Vagina (tissue), 2 donors: ENCODE measurements at regions not wholly inside any gene's neighbourhood (a gene's known extent, or its start where the extent isn't known, plus 50 kb on each side); places are given as distances from the start of the nearest gene placed in this dataset.
"Not testable (repeated sequence)": the region's sequence is repeated elsewhere in the genome, so short reads cannot be mapped to it uniquely, and the experiment has no call there.

Experiments
- DNase-seq, 2 donors: peaks; one replicate each; pipeline ENCODE4 v3.0.0-alpha.2; 2017; ENCODE audit errors: extremely low spot score in 2 of 2
- H3K27ac ChIP-seq: fragments of 200-600 bp; sonication (generic); one replicate; pipeline ENCODE4 v1.5.1; 2019
- H3K27me3 ChIP-seq: fragments of 200-600 bp; sonication (generic); one replicate; pipeline ENCODE4 v1.5.1; 2019
- H3K36me3 ChIP-seq, 2 donors: fragments of 200-600 bp; sonication (generic); one replicate each; pipeline ENCODE4 v1.5.1; 2017 to 2019
- H3K4me1 ChIP-seq: fragments of 200-600 bp; sonication (generic); one replicate; pipeline ENCODE4 v1.5.1; 2019
- H3K4me3 ChIP-seq, 2 donors: fragments of 200-600 bp; sonication (generic); 1 replicate in 1 of 2; 2 replicates in 1 of 2; pipeline ENCODE4 v1.5.1; 2016 to 2019
- H3K9me3 ChIP-seq: fragments of 200-600 bp; sonication (generic); one replicate; pipeline ENCODE4 v1.5.1; 2019
- CTCF ChIP-seq, 3 experiments: fragments of 450-650 bp in 2 of 3; fragments of 200-600 bp in 1 of 3; sonication (generic) in 1 of 3; IDR thresholded peaks; one replicate each; pipeline ENCODE4 v1.5.1; 2017 to 2019; ENCODE audit warnings: antibody characterized with exemption in 3 of 3, mild to moderate bottlenecking in 2 of 3, moderate library complexity in 2 of 3
- POLR2A ChIP-seq, 2 donors: fragments of 450-650 bp; IDR thresholded peaks; one replicate each; pipeline ENCODE4 v1.6.1; 2017; ENCODE audit warnings: antibody characterized with exemption in 2 of 2, mild to moderate bottlenecking in 2 of 2, moderate library complexity in 2 of 2
- POLR2AphosphoS5 ChIP-seq, 2 donors: sonication (generic); formaldehyde crosslinking; IDR thresholded peaks; one replicate each; pipeline ENCODE4 v1.9.0; 2017; ENCODE audit warnings: antibody characterized with exemption in 2 of 2, mild to moderate bottlenecking in 2 of 2, low read depth in 1 of 2; ENCODE audit not compliant: insufficient read depth in 1 of 2
- intact Hi-C: fragments of 100-400 bp; cut with DNase I; formaldehyde crosslinking; loops from one replicate; pipeline ENCODE4 v1.15.1; 2023

GRCh38 chr2:193446967-193447366, 1252.2 kb upstream of the TMEFF2 start:
- Histone ChIP-seq H3K27me3 (no peaks in the 10 kb centered on the region), H3K9me3 (no peaks in the 10 kb centered on the region), H3K36me3 (no peaks in the 10 kb centered on the region), H3K4me1 (no peaks in the 10 kb centered on the region), H3K27ac (no peak overlapping the region), H3K4me3 (no peak overlapping the region)
- intact Hi-C loops: no loop called here
- DNase-seq: no peak
- TF ChIP-seq CTCF (IDR thresholded peaks at IDR 0.05) (no peak), POLR2AphosphoS5 (IDR thresholded peaks at IDR 0.05; ENCODE audit: insufficient read depth in 1 of 2, low read depth in 1 of 2) (no peak), POLR2A (IDR thresholded peaks at IDR 0.05) (no peak)

GRCh38 chr2:193442293-193442692, 1247.6 kb upstream of the TMEFF2 start:
- Histone ChIP-seq H3K27ac (no peak overlapping the region), H3K4me3 (no peak overlapping the region), H3K36me3 (no peaks in the 10 kb centered on the region), H3K27me3 (no peaks in the 10 kb centered on the region), H3K4me1 (no peaks in the 10 kb centered on the region), H3K9me3 (no peaks in the 10 kb centered on the region)
- intact Hi-C loops: no loop called here
- TF ChIP-seq POLR2A (IDR thresholded peaks at IDR 0.05) (no peak), CTCF (IDR thresholded peaks at IDR 0.05) (no peak), POLR2AphosphoS5 (IDR thresholded peaks at IDR 0.05; ENCODE audit: insufficient read depth in 1 of 2, low read depth in 1 of 2) (no peak)
- no peak for DNase-seq

- Histone ChIP-seq H3K27ac (no peak overlapping the region), H3K9me3 (no peaks in the 10 kb centered on the region), H3K4me3 (no peak overlapping the region), H3K36me3 (no peaks in the 10 kb centered on the region), H3K4me1 (no peaks in the 10 kb centered on the region), H3K27me3 (no peaks in the 10 kb centered on the region)
- DNase-seq: no peak
- intact Hi-C loops: no loop called here
- TF ChIP-seq POLR2A (IDR thresholded peaks at IDR 0.05) (no peak), POLR2AphosphoS5 (IDR thresholded peaks at IDR 0.05; ENCODE audit: insufficient read depth in 1 of 2, low read depth in 1 of 2) (no peak), CTCF (IDR thresholded peaks at IDR 0.05) (no peak)
Observed at GRCh38 chr2:193428336-193428818, 1233.6 kb upstream of the TMEFF2 start.

- H3K36me3 ChIP-seq, H3K27me3 ChIP-seq, H3K4me1 ChIP-seq, intact Hi-C loops, H3K27ac ChIP-seq, H3K4me3 ChIP-seq, H3K9me3 ChIP-seq, DNase-seq: not testable (repeated sequence)
Observed at GRCh38 chr2:193412368-193412767, 1217.6 kb upstream of the TMEFF2 start.

GRCh38 chr2:193409951-193410350, 1215.2 kb upstream of the TMEFF2 start:
- no peak for TF ChIP-seq CTCF (IDR thresholded peaks at IDR 0.05)
- no peak for TF ChIP-seq POLR2A (IDR thresholded peaks at IDR 0.05)
- no peak for TF ChIP-seq POLR2AphosphoS5 (IDR thresholded peaks at IDR 0.05; ENCODE audit: insufficient read depth in 1 of 2, low read depth in 1 of 2)
- intact Hi-C loops: no loop called here

GRCh38 chr2:193382583-193382982, 1187.8 kb upstream of the TMEFF2 start:
- H3K4me3 ChIP-seq: no peak overlapping the region
- no peak for DNase-seq
- intact Hi-C loops: no loop called here
- H3K27me3 ChIP-seq: no peaks in the 10 kb centered on the region
- H3K27ac ChIP-seq: no peak overlapping the region
- H3K4me1 ChIP-seq: no peaks in the 10 kb centered on the region
- H3K9me3 ChIP-seq: no peaks in the 10 kb centered on the region
- no peaks in the 10 kb centered on the region for H3K36me3 ChIP-seq
- TF ChIP-seq CTCF (IDR thresholded peaks at IDR 0.05): no peak
- no peak for TF ChIP-seq POLR2AphosphoS5 (IDR thresholded peaks at IDR 0.05; ENCODE audit: insufficient read depth in 1 of 2, low read depth in 1 of 2)
- TF ChIP-seq POLR2A (IDR thresholded peaks at IDR 0.05): no peak

More at GRCh38 chr2:193409951-193410350, 1215.2 kb upstream of the TMEFF2 start:
- no peak for DNase-seq
- H3K27me3 ChIP-seq: no peaks in the 10 kb centered on the region
- no peak overlapping the region for H3K4me3 ChIP-seq
- H3K9me3 ChIP-seq: no peaks in the 10 kb centered on the region
- no peaks in the 10 kb centered on the region for H3K4me1 ChIP-seq
- H3K27ac ChIP-seq: no peak overlapping the region
- no peaks in the 10 kb centered on the region for H3K36me3 ChIP-seq
